Heart right ventricle (tissue), 16 donors: ENCODE measurements at regions not wholly inside any gene's neighbourhood (a gene's known extent, or its start where the extent isn't known, plus 50 kb on each side); places are given as distances from the start of the nearest gene placed in this dataset.

Source experiments
- ATAC-seq, 8 donors: fragments of 200-7000 bp; cut with Tn5 transposase; one replicate each; pipeline ENCODE4 v1.9.1; 2020; ENCODE audit warnings: mild to moderate bottlenecking in 8 of 8, moderate library complexity in 8 of 8, moderate number of reproducible peaks in 1 of 8
- DNase-seq, 2 donors: peaks; one replicate each; pipeline ENCODE4 v3.0.0-alpha.2; 2020
- H3K27ac ChIP-seq, 10 donors: fragments of 200-600 bp; sonication (generic) in 2 of 10; one replicate each; pipeline versions ENCODE4 v1.5.0 to v1.8.0; 2020 to 2022; ENCODE audit warnings: mild to moderate bottlenecking in 3 of 10
- H3K27me3 ChIP-seq, 7 donors: fragments of 200-600 bp; one replicate each; pipeline ENCODE4 v1.8.0; 2021 to 2022; ENCODE audit warnings: mild to moderate bottlenecking in 2 of 7
- H3K36me3 ChIP-seq, 9 donors: fragments of 200-600 bp; sonication (generic) in 1 of 9; one replicate each; pipeline versions ENCODE4 v1.5.0 to v1.8.0; 2020 to 2022; ENCODE audit warnings: mild to moderate bottlenecking in 2 of 9
- H3K4me1 ChIP-seq, 9 donors: fragments of 200-600 bp; sonication (generic) in 1 of 9; one replicate each; pipeline versions ENCODE4 v1.5.0 to v1.8.0; 2020 to 2022; ENCODE audit warnings: mild to moderate bottlenecking in 4 of 9
- H3K4me3 ChIP-seq, 10 donors: fragments of 200-600 bp; sonication (generic) in 2 of 10; one replicate each; pipeline versions ENCODE4 v1.5.0 to v1.8.0; 2020 to 2022; ENCODE audit warnings: mild to moderate bottlenecking in 7 of 10, moderate library complexity in 2 of 10
- H3K9me3 ChIP-seq, 11 donors: fragments of 200-600 bp in 10 of 11; sonication (generic) in 2 of 11; one replicate each; pipeline versions ENCODE4 v1.5.0 to v1.8.0; 2013 to 2022; ENCODE audit warnings: mild to moderate bottlenecking in 2 of 11, control low read depth in 1 of 11, moderate library complexity in 1 of 11
- CTCF ChIP-seq, 9 donors: fragments of 200-600 bp; sonication (generic) in 2 of 9; IDR thresholded peaks; one replicate each; pipeline versions ENCODE4 v1.5.0 to v1.8.0; 2021 to 2022; ENCODE audit warnings: antibody characterized with exemption in 9 of 9, mild to moderate bottlenecking in 5 of 9, moderate library complexity in 1 of 9
- WGBS, 2 donors: extraction: QIAGEN DNeasy Blood & Tissue Kit; methylation state at CpG; one replicate each; pipeline ENCODE4 v1.1.7; 2013; ENCODE audit warnings: inconsistent platforms in 1 of 2; 5-methylcytosine and 5-hydroxymethylcytosine counted together
- intact Hi-C, 10 donors: fragments of 100-400 bp; cut with DNase I; formaldehyde crosslinking; loops; one replicate each; pipeline versions ENCODE4 v1.11.1 to v1.14.2; 2022
- donor health status: Arrhythmogenic right ventricular cardiomyopathy.
- donor health status: ischemic (EF 13 %, LVEDD 7.1; RV severe dilation, severe dysfunction).
- donor health status: healthy with polysubstance abuse.
- donor health status: DM: no; HTN: yes; CAD: no.
- donor health status: DM: no; HTN: no; CAD: no.
- donor health status: ischemic (EF 25% LVEDD 6.9; RV normal size, moderate dysfunction).
- donor health status: ischemic (EF 25% LVEDD 5.7; RV mildly dilated, moderate dysfunction).
- donor health status: healthy.
- donor health status: DM: yes; HTN: yes; CAD: no.
- donor health status: Ischemic cardiomyopathy.
- donor health status: ischemic (EF 35%, LVEDD 5.7; RV mildly dilated, moderate dysfunction).
- donor health status: nonischemic (EF 11% LVEDD 7.7; RV severe dilation, severe dysfunction).
- donor health status: DM: yes; HTN: yes; CAD: no.
- donor health status: PGD.
- donor health status: ischemic (EF 29% LVEDD 5.4; RV normal size, mild dysfunction).
- donor health status: nonischemic (EF 23%, LVEDD 6.1; RV moderate dilation, normal function).

GRCh38 chr14:71380271-71380670 is 473.0 kb downstream of the PCNX1 start:
- H3K4me3 ChIP-seq, result no peak overlapping the region
- intact Hi-C loops, result no loop called here
- TF ChIP-seq CTCF (IDR thresholded peaks at IDR 0.05), result no peak

GRCh38 chr14:71381814-71382213 is 474.6 kb downstream of the PCNX1 start:
- intact Hi-C loops, result no loop called here
- peaks cover 0 to 7% (median 0%) of the 10 kb centered on the region in 11 donors for H3K9me3 ChIP-seq
- H3K4me1 ChIP-seq, result peaks cover 0 to 8% (median 0%) of the 10 kb centered on the region in 9 donors
- no peak for TF ChIP-seq CTCF (IDR thresholded peaks at IDR 0.05)
- no peak overlapping the region for H3K4me3 ChIP-seq
- DNase-seq, result no peak
- no peaks in the 10 kb centered on the region for H3K36me3 ChIP-seq
- H3K27me3 ChIP-seq, result no peaks in the 10 kb centered on the region
- ATAC-seq, result no peak
- H3K27ac ChIP-seq, result no peak overlapping the region

More at GRCh38 chr14:71380271-71380670, 473.0 kb downstream of the PCNX1 start:
- WGBS, 2 donors, result 63 to 72% methylated on average over 2 of the region's 2 CpGs
- no peaks in the 10 kb centered on the region for H3K27me3 ChIP-seq
- H3K36me3 ChIP-seq, result no peaks in the 10 kb centered on the region
- DNase-seq (no peak), ATAC-seq (no peak)
- no peak overlapping the region for H3K27ac ChIP-seq
- peaks cover 0 to 7% (median 0%) of the 10 kb centered on the region in 11 donors for H3K9me3 ChIP-seq
- peaks cover 0 to 8% (median 0%) of the 10 kb centered on the region in 9 donors for H3K4me1 ChIP-seq

- intact Hi-C loops, result no loop called here
- 93 to 94% methylated on average over 6 of the region's 6 CpGs for WGBS, 2 donors
- H3K9me3 ChIP-seq, result peaks cover 0 to 3% (median 0%) of the 10 kb centered on the region in 11 donors
- no peak for TF ChIP-seq CTCF (IDR thresholded peaks at IDR 0.05)
- peaks cover 0 to 8% (median 0%) of the 10 kb centered on the region in 9 donors for H3K4me1 ChIP-seq
- no peak overlapping the region for H3K4me3 ChIP-seq
- no peak overlapping the region for H3K27ac ChIP-seq
- no peak for ATAC-seq
- H3K36me3 ChIP-seq, result no peaks in the 10 kb centered on the region
- no peaks in the 10 kb centered on the region for H3K27me3 ChIP-seq
- DNase-seq, result no peak
Observed at GRCh38 chr14:71382315-71382714, 475.1 kb downstream of the PCNX1 start.

- Histone ChIP-seq H3K4me1 (peaks cover 0 to 8% (median 0%) of the 10 kb centered on the region in 9 donors), H3K36me3 (no peaks in the 10 kb centered on the region), H3K27ac (no peak overlapping the region), H3K9me3 (no peaks in the 10 kb centered on the region), H3K4me3 (no peak overlapping the region), H3K27me3 (no peaks in the 10 kb centered on the region)
- no peak for ATAC-seq
- no peak for TF ChIP-seq CTCF (IDR thresholded peaks at IDR 0.05)
- 96 to 100% methylated on average over 2 of the region's 2 CpGs for WGBS, 2 donors
- intact Hi-C loops, result no loop called here
- no peak for DNase-seq
Observed at GRCh38 chr14:71383510-71383909, 476.3 kb downstream of the PCNX1 start.
